KMS-11 (cell line): ENCODE measurements at regions not wholly inside any gene's neighbourhood (a gene's known extent, or its start where the extent isn't known, plus 50 kb on each side); places are given as distances from the start of the nearest gene placed in this dataset.
"Not testable (repeated sequence)": the region's sequence is repeated elsewhere in the genome, so short reads cannot be mapped to it uniquely, and the experiment has no call there.

Experiments
- H2AFZ ChIP-seq: fragments of 200-600 bp; sonication (generic); 2 replicates; pipeline ENCODE4 v1.6.1; 2016; ENCODE audit warnings: antibody characterized with exemption, mixed run types, low read depth
- H3K27ac ChIP-seq: fragments of 200-600 bp; sonication (generic); 2 replicates; pipeline ENCODE4 v1.6.1; 2016; ENCODE audit warnings: mild to moderate bottlenecking, mixed run types
- H3K27me3 ChIP-seq: fragments of 200-600 bp; sonication (generic); 2 replicates; pipeline ENCODE4 v1.6.1; 2017; ENCODE audit warnings: mild to moderate bottlenecking, low read depth, mixed run types, moderate library complexity; ENCODE audit not compliant: insufficient read depth
- H3K36me3 ChIP-seq: fragments of 200-600 bp; sonication (generic); 2 replicates; pipeline ENCODE4 v1.6.1; 2017; ENCODE audit warnings: mild to moderate bottlenecking, mixed run types; ENCODE audit not compliant: insufficient read depth
- H3K4me1 ChIP-seq: fragments of 200-600 bp; sonication (generic); 2 replicates; pipeline ENCODE4 v1.6.1; 2016; ENCODE audit warnings: mild to moderate bottlenecking, low read depth, mixed run types; ENCODE audit not compliant: poor library complexity, severe bottlenecking
- H3K4me2 ChIP-seq: fragments of 200-600 bp; sonication (generic); 2 replicates; pipeline ENCODE4 v1.7.0; 2016; ENCODE audit warnings: mild to moderate bottlenecking, mixed run types
- H3K4me3 ChIP-seq: fragments of 200-600 bp; sonication (generic); IDR thresholded peaks from 2 replicates; pipeline ENCODE4 v1.6.1; 2017; ENCODE audit warnings: low read depth, low read length, mixed read lengths; ENCODE audit not compliant: insufficient read depth
- H3K79me2 ChIP-seq: fragments of 200-600 bp; sonication (generic); 2 replicates; pipeline ENCODE4 v1.6.1; 2016; ENCODE audit warnings: low read depth, mixed run types; ENCODE audit not compliant: insufficient read depth
- H3K9ac ChIP-seq: fragments of 200-600 bp; sonication (generic); 2 replicates; pipeline ENCODE4 v1.6.1; 2016; ENCODE audit warnings: mild to moderate bottlenecking, mixed run types
- H4K20me1 ChIP-seq: fragments of 200-600 bp; sonication (generic); 2 replicates; pipeline ENCODE4 v1.6.1; 2016; ENCODE audit warnings: mild to moderate bottlenecking, mixed run types; ENCODE audit not compliant: insufficient read depth
- CTCF ChIP-seq: fragments of 200-600 bp; sonication (generic); conservative IDR thresholded peaks from 2 replicates; pipeline ENCODE4 v1.6.1; 2017; ENCODE audit warnings: low read depth, mild to moderate bottlenecking, antibody characterized with exemption, low read length, moderate library complexity, mixed read lengths

GRCh38 chr20:52425253-52425652 is 233.7 kb upstream of the ZFP64 start:
- Histone ChIP-seq H4K20me1 (no peaks in the 10 kb centered on the region), H3K4me2 (no peak overlapping the region), H3K4me1 (no peaks in the 10 kb centered on the region), H3K27ac (no peak overlapping the region), H3K9ac (no peak overlapping the region), H3K4me3 (no peak overlapping the region), H3K27me3 (no peaks in the 10 kb centered on the region), H3K79me2 (no peaks in the 10 kb centered on the region), H2AFZ (no peak overlapping the region), H3K36me3 (no peaks in the 10 kb centered on the region)
- no peak for TF ChIP-seq CTCF

GRCh38 chr20:52424357-52424942 is 232.9 kb upstream of the ZFP64 start:
- H3K36me3 ChIP-seq, H3K27ac ChIP-seq, H3K79me2 ChIP-seq, H3K4me2 ChIP-seq, H3K4me1 ChIP-seq, H4K20me1 ChIP-seq, H3K9ac ChIP-seq, H3K4me3 ChIP-seq, H2AFZ ChIP-seq, H3K27me3 ChIP-seq: not testable (repeated sequence)

- H3K4me1 ChIP-seq = not testable (repeated sequence)
These were observed 232.1 kb upstream of the ZFP64 start for GRCh38 chr20:52423536-52424140.

GRCh38 chr20:52422574-52423336 is 231.2 kb upstream of the ZFP64 start:
- Histone ChIP-seq H3K36me3 (no peaks in the 10 kb centered on the region), H3K4me2 (no peak overlapping the region), H3K27me3 (no peaks in the 10 kb centered on the region), H3K9ac (no peak overlapping the region), H2AFZ (no peak overlapping the region), H3K79me2 (no peaks in the 10 kb centered on the region), H3K27ac (no peak overlapping the region), H3K4me1 (no peaks in the 10 kb centered on the region), H3K4me3 (no peak overlapping the region), H4K20me1 (no peaks in the 10 kb centered on the region)
- TF ChIP-seq CTCF = no peak

More at GRCh38 chr20:52423536-52424140, 232.1 kb upstream of the ZFP64 start:
- H3K36me3 ChIP-seq, H4K20me1 ChIP-seq, H3K9ac ChIP-seq, H3K4me2 ChIP-seq, H3K27ac ChIP-seq, H2AFZ ChIP-seq, H3K4me3 ChIP-seq, H3K79me2 ChIP-seq, H3K27me3 ChIP-seq: not testable (repeated sequence)

GRCh38 chr20:52420805-52421204 is 229.2 kb upstream of the ZFP64 start:
- Histone ChIP-seq H3K4me3 (no peak overlapping the region), H3K27me3 (no peaks in the 10 kb centered on the region), H3K79me2 (no peaks in the 10 kb centered on the region), H3K27ac (no peak overlapping the region), H2AFZ (no peak overlapping the region), H3K4me2 (no peak overlapping the region), H3K9ac (no peak overlapping the region), H3K36me3 (no peaks in the 10 kb centered on the region), H3K4me1 (no peaks in the 10 kb centered on the region), H4K20me1 (no peaks in the 10 kb centered on the region)
- TF ChIP-seq CTCF = no peak
